HepG2 (cell line): ENCODE measurements at regions not wholly inside any gene's neighbourhood (a gene's known extent, or its start where the extent isn't known, plus 50 kb on each side); places are given as distances from the start of the nearest gene placed in this dataset.

Experiments
- ARNT ChIP-seq: fragments of 450-650 bp; IDR thresholded peaks from 2 replicates; pipeline ENCODE4 v1.6.1; 2017
- ATF6 ChIP-seq: sonication (generic); formaldehyde crosslinking; conservative IDR thresholded peaks from 2 replicates; pipeline ENCODE4 v1.4.0; 2020; ENCODE audit warnings: missing genetic modification reagents
- FOXK2 ChIP-seq: fragments of 450-650 bp; IDR thresholded peaks from 2 replicates; pipeline ENCODE4 v1.6.1; 2016
- KAT7 ChIP-seq: IDR thresholded peaks from 2 replicates; pipeline ENCODE4 v1.6.1; 2018; ENCODE audit warnings: borderline replicate concordance, missing compliant biosample characterization
- SIN3A ChIP-seq: IDR thresholded peaks from 2 replicates; pipeline ENCODE4 v1.6.1; 2011; ENCODE audit warnings: low read depth, mild to moderate bottlenecking, control low read depth, low read length, borderline replicate concordance
- ZNF263 ChIP-seq: sonication (generic); formaldehyde crosslinking; IDR thresholded peaks from 2 replicates; pipeline ENCODE4 v1.4.0; 2020; ENCODE audit warnings: missing genetic modification reagents
- ZNF276 ChIP-seq: sonication (generic); formaldehyde crosslinking; IDR thresholded peaks from 2 replicates; pipeline ENCODE4 v1.4.0; 2020; ENCODE audit warnings: mild to moderate bottlenecking, low read depth, missing genetic modification reagents
- ZNF713 ChIP-seq: sonication (generic); formaldehyde crosslinking; IDR thresholded peaks from 2 replicates; pipeline ENCODE4 v1.4.0; 2020; ENCODE audit warnings: mild to moderate bottlenecking, missing genetic modification reagents
- ZNF75D ChIP-seq: sonication (generic); formaldehyde crosslinking; IDR thresholded peaks from 2 replicates; pipeline ENCODE4 v1.8.1; 2023; ENCODE audit warnings: missing genetic modification reagents, mild to moderate bottlenecking, borderline replicate concordance
- ZNF766 ChIP-seq: sonication (generic); formaldehyde crosslinking; IDR thresholded peaks from 2 replicates; pipeline ENCODE4 v1.5.0; 2020; ENCODE audit warnings: missing genetic modification reagents, borderline replicate concordance
- ZZZ3 ChIP-seq: sonication (generic); formaldehyde crosslinking; IDR thresholded peaks from 2 replicates; pipeline ENCODE4 v1.4.0; 2020; ENCODE audit warnings: missing genetic modification reagents, mild to moderate bottlenecking, borderline replicate concordance
- TF ChIP-seq, protein P1 (sequence below): sonication (generic); formaldehyde crosslinking; IDR thresholded peaks from 2 replicates; pipeline ENCODE4 v1.5.0; 2020; ENCODE audit warnings: mild to moderate bottlenecking, missing genetic modification reagents, moderate library complexity
- TF ChIP-seq, protein P2 (sequence below): sonication (generic); formaldehyde crosslinking; IDR thresholded peaks from 2 replicates; pipeline ENCODE4 v1.4.0; 2020; ENCODE audit warnings: mild to moderate bottlenecking, missing genetic modification reagents

DNA sequence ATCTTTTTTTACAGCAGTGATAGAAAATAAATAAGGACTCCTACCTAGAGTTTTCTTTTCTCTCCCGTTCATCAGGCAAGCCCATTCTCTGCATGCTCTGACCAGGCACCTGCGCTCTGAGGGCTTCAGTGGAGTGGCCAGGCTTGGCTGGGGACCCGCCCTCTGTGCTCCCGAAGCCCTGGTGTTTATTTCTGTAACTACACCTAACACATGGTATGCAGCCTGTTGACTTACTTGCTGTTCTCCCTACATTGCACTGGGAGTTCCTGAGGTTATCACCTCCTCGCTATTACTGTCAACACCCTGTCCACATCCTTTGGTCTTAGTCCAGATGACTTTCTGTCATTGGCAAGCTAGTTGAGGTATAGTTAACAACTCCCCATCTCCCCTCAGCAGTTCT is 317.7 kb downstream of the LPIN1 start:
- TF ChIP-seq KAT7 (CRISPR knock-in tag) (no peak), ZZZ3 (no peak), FOXK2 (no peak), ZNF766 (no peak), ZNF263 (CRISPR knock-in tag) (no peak), ZNF75D (CRISPR knock-in tag) (no peak), SIN3A (no peak), ARNT (no peak), ZNF276 (CRISPR knock-in tag) (no peak), ZNF713 (CRISPR knock-in tag) (no peak), ATF6 (CRISPR knock-in tag) (no peak)
- TF ChIP-seq, protein P1, sequence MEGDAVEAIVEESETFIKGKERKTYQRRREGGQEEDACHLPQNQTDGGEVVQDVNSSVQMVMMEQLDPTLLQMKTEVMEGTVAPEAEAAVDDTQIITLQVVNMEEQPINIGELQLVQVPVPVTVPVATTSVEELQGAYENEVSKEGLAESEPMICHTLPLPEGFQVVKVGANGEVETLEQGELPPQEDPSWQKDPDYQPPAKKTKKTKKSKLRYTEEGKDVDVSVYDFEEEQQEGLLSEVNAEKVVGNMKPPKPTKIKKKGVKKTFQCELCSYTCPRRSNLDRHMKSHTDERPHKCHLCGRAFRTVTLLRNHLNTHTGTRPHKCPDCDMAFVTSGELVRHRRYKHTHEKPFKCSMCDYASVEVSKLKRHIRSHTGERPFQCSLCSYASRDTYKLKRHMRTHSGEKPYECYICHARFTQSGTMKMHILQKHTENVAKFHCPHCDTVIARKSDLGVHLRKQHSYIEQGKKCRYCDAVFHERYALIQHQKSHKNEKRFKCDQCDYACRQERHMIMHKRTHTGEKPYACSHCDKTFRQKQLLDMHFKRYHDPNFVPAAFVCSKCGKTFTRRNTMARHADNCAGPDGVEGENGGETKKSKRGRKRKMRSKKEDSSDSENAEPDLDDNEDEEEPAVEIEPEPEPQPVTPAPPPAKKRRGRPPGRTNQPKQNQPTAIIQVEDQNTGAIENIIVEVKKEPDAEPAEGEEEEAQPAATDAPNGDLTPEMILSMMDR (CRISPR knock-in tag): no peak
- TF ChIP-seq, protein P2, sequence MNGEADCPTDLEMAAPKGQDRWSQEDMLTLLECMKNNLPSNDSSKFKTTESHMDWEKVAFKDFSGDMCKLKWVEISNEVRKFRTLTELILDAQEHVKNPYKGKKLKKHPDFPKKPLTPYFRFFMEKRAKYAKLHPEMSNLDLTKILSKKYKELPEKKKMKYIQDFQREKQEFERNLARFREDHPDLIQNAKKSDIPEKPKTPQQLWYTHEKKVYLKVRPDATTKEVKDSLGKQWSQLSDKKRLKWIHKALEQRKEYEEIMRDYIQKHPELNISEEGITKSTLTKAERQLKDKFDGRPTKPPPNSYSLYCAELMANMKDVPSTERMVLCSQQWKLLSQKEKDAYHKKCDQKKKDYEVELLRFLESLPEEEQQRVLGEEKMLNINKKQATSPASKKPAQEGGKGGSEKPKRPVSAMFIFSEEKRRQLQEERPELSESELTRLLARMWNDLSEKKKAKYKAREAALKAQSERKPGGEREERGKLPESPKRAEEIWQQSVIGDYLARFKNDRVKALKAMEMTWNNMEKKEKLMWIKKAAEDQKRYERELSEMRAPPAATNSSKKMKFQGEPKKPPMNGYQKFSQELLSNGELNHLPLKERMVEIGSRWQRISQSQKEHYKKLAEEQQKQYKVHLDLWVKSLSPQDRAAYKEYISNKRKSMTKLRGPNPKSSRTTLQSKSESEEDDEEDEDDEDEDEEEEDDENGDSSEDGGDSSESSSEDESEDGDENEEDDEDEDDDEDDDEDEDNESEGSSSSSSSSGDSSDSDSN (CRISPR knock-in tag): no peak
